HepG2 (cell line): ENCODE measurements at regions not wholly inside any gene's neighbourhood (a gene's known extent, or its start where the extent isn't known, plus 50 kb on each side); places are given as distances from the start of the nearest gene placed in this dataset.

Experiments used
- ATAC-seq: fragments of 200-7000 bp; cut with Tn5 transposase; 3 replicates; pipeline ENCODE4 v1.9.1; 2020; ENCODE audit warnings: mild to moderate bottlenecking, moderate library complexity
- BruUV-seq: library from RNA; stranded (reverse); fragments of 400-500 nt; replicated peaks from 2 replicates; lab custom pipeline; 2021; lab: Mats Ljungman, UMichigan
- CTCF ChIA-PET: fragments of 300-600 bp; formaldehyde crosslinking; extraction: SDS; loops from one replicate; lab custom pipeline; 2021; ENCODE audit warnings: low total read pairs, inconsistent platforms, low intra/inter-chr PET ratio; lab: Yijun Ruan, JAX
- POLR2A ChIA-PET: fragments of 350-600 bp; sonication (Branson Sonifier 250); formaldehyde crosslinking; loops from one replicate; lab custom pipeline; 2020; ENCODE audit warnings: antibody characterized with exemption, inconsistent platforms; lab: Yijun Ruan, JAX
- DNase-seq: peaks from one replicate; pipeline ENCODE4 v3.0.0-alpha.2; 2015; ENCODE audit warnings: low spot score
- FAIRE-seq: peaks from 3 replicates; lab custom pipeline; 2011; peaks lifted over from hg19 to GRCh38; lab: Jason Lieb, UNC
- H2AFZ ChIP-seq: one replicate; pipeline ENCODE4 v1.6.1; 2011; ENCODE audit warnings: low read length, inconsistent platforms
- H3K27ac ChIP-seq: fragments of 300-600 bp; 3 replicates; pipeline ENCODE4 v1.8.0; 2011; ENCODE audit warnings: mixed run types, mild to moderate bottlenecking, mixed read lengths, low read length, inconsistent platforms; ENCODE audit not compliant: insufficient read depth; ENCODE audit errors: extremely low read length
- H3K27me3 ChIP-seq, 2 experiments: fragments of 200-600 bp in 1 of 2; 2 replicates in 1 of 2; 3 replicates in 1 of 2; pipeline versions ENCODE4 v1.6.0 to v1.8.0; 2011; ENCODE audit warnings: low read length in 2 of 2, mild to moderate bottlenecking in 2 of 2, moderate library complexity in 2 of 2, inconsistent platforms in 1 of 2; ENCODE audit not compliant: insufficient read depth in 2 of 2, control insufficient read depth in 1 of 2
- H3K36me3 ChIP-seq, 2 experiments: fragments of 200-600 bp in 1 of 2; replicated peaks in 1 of 2; 2 replicates in 1 of 2; 3 replicates in 1 of 2; pipeline versions ENCODE4 v1.5.1 to v1.8.0; 2011; ENCODE audit warnings: low read length in 2 of 2, inconsistent platforms in 1 of 2; ENCODE audit not compliant: insufficient read depth in 2 of 2, control insufficient read depth in 1 of 2
- H3K4me1 ChIP-seq: 2 replicates; pipeline ENCODE4 v1.5.1; 2012; ENCODE audit warnings: low read length, inconsistent platforms; ENCODE audit not compliant: insufficient read depth
- H3K4me2 ChIP-seq: 2 replicates; pipeline ENCODE4 v1.6.0; 2011; ENCODE audit warnings: low read depth, low read length, inconsistent platforms
- H3K4me3 ChIP-seq, 3 experiments: fragments of 200-600 bp in 1 of 3; sonication (generic), shearing (Covaris generic) in 1 of 3; replicated peaks in 1 of 3; 2 replicates each; pipeline ENCODE4 v1.5.1; 2011 to 2016; ENCODE audit warnings: low read length in 3 of 3, inconsistent platforms in 2 of 3, low read depth in 2 of 3, mild to moderate bottlenecking in 2 of 3, control low read depth in 1 of 3, mixed read lengths in 1 of 3; ENCODE audit not compliant: insufficient read depth in 1 of 3
- H3K79me2 ChIP-seq: one replicate; pipeline ENCODE4 v1.6.1; 2011; ENCODE audit warnings: low read length, inconsistent platforms; ENCODE audit not compliant: insufficient read depth
- H3K9ac ChIP-seq: 2 replicates; pipeline ENCODE4 v1.6.0; 2011; ENCODE audit warnings: mild to moderate bottlenecking, low read depth, low read length, inconsistent platforms; ENCODE audit not compliant: insufficient read depth
- H3K9me3 ChIP-seq: 2 replicates; pipeline ENCODE4 v1.5.1; 2012; ENCODE audit warnings: mild to moderate bottlenecking, low read length
- H4K20me1 ChIP-seq: 2 replicates; pipeline ENCODE4 v1.6.0; 2011; ENCODE audit warnings: inconsistent platforms, mild to moderate bottlenecking, low read length, moderate library complexity; ENCODE audit not compliant: insufficient read depth
- IRF2 ChIP-seq: IDR thresholded peaks from 2 replicates; pipeline ENCODE4 v1.6.1; 2018; ENCODE audit warnings: missing genetic modification reagents, missing compliant biosample characterization
- NFE2L2 ChIP-seq: fragments of 150-350 bp; IDR thresholded peaks from 2 replicates; pipeline ENCODE4 v1.6.1; 2014; ENCODE audit warnings: low read length
- PCBP1 ChIP-seq: fragments of 200-400 bp; formaldehyde crosslinking; IDR thresholded peaks from 2 replicates; pipeline ENCODE4 v1.6.1; 2017; ENCODE audit warnings: mild to moderate bottlenecking, low read depth, low read length, borderline replicate concordance
- RFX5 ChIP-seq: IDR thresholded peaks from 2 replicates; pipeline ENCODE4 v1.6.1; 2011; ENCODE audit warnings: low read depth, low read length, improper control_type of control experiment
- TAF15 ChIP-seq: fragments of 200-400 bp; formaldehyde crosslinking; IDR thresholded peaks from one replicate; pipeline ENCODE4 v1.6.1; 2018; ENCODE audit warnings: mild to moderate bottlenecking, low read depth, low read length; ENCODE audit not compliant: poor library complexity, severe bottlenecking
- ZBTB42 ChIP-seq: sonication (generic); formaldehyde crosslinking; IDR thresholded peaks from 2 replicates; pipeline ENCODE4 v1.5.0; 2020; ENCODE audit warnings: mild to moderate bottlenecking, missing genetic modification reagents
- ZNF124 ChIP-seq: sonication (generic); formaldehyde crosslinking; IDR thresholded peaks from 2 replicates; pipeline ENCODE4 v1.4.0; 2020; ENCODE audit warnings: missing genetic modification reagents
- ZNF782 ChIP-seq: sonication (generic); formaldehyde crosslinking; IDR thresholded peaks from 2 replicates; pipeline ENCODE4 v1.4.0; 2020; ENCODE audit warnings: missing genetic modification reagents, mild to moderate bottlenecking, borderline replicate concordance
- ZSCAN20 ChIP-seq: sonication (generic); formaldehyde crosslinking; IDR thresholded peaks from 2 replicates; pipeline ENCODE4 v1.4.0; 2020; ENCODE audit warnings: missing genetic modification reagents, mild to moderate bottlenecking, borderline replicate concordance
- ZUFSP ChIP-seq: sonication (generic); formaldehyde crosslinking; IDR thresholded peaks from 2 replicates; pipeline ENCODE4 v1.9.0; 2021; ENCODE audit warnings: missing genetic modification reagents, mild to moderate bottlenecking, borderline replicate concordance
- WGBS: methylation state at CpG from one replicate; pipeline ENCODE4 v1.1.6; 2017; ENCODE audit warnings: low lambda C conversion rate; 5-methylcytosine and 5-hydroxymethylcytosine counted together
- in situ Hi-C: cut with HindIII; loops from 2 replicates; pipeline ENCODE4 v1.10.0; 2017; ENCODE audit warnings: low pct_unique_long_range_greater_than_20kb; ENCODE audit not compliant: extremely low pct_ligation_motif_present
- intact Hi-C: fragments of 100-400 bp; cut with micrococcal nuclease; formaldehyde crosslinking; loops from one replicate; pipeline ENCODE4 v1.10.0; 2022; ENCODE audit not compliant: unreplicated experiment

- no peak overlapping the region for H3K27ac ChIP-seq
- no peak overlapping the region for H3K4me2 ChIP-seq
- intact Hi-C loops (no loop called here), in situ Hi-C loops (no loop called here)
- POLR2A ChIA-PET = no interaction called here
- H3K9ac ChIP-seq = no peak overlapping the region
- H3K9me3 ChIP-seq = no peaks in the 10 kb centered on the region
- WGBS = 18% methylated on average over 3 of the region's 3 CpGs
- no peaks in the 10 kb centered on the region for H3K4me1 ChIP-seq
- TF ChIP-seq ZBTB42 (CRISPR knock-in tag) = no peak
- TF ChIP-seq IRF2 (CRISPR knock-in tag) = no peak
- TF ChIP-seq RFX5 = no peak
- TF ChIP-seq PCBP1 = no peak
- no peak for TF ChIP-seq ZSCAN20
- no peak for TF ChIP-seq NFE2L2
- TF ChIP-seq TAF15 = no peak
- TF ChIP-seq ZNF124 (CRISPR knock-in tag) = no peak
- no peak for TF ChIP-seq ZUFSP (CRISPR knock-in tag)
- no peak for TF ChIP-seq ZNF782 (CRISPR knock-in tag)
- TF ChIP-seq, all 625 proteins: peak for 0
- ATAC-seq = no peak
- CTCF ChIA-PET = no interaction called here
- no peak for FAIRE-seq
- Histone ChIP-seq H4K20me1 (no peaks in the 10 kb centered on the region), H2AFZ (no peak overlapping the region), H3K36me3 (no peaks in the 10 kb centered on the region), H3K4me3 (no peak overlapping the region), H3K27me3 (peaks cover 0 to 13% of the 10 kb centered on the region in 2 experiments; a peak in 1 of 5 replicates), H3K79me2 (no peaks in the 10 kb centered on the region)
- BruUV-seq = no TSS peak
- no peak for DNase-seq
These were observed 120.0 kb upstream of the SORBS2 start for GRCh38 chr4:185931986-185932385.
